Activated CD4-positive, alpha-beta T cell treated with anti-CD3 and anti-CD28 coated beads for 36 hours (primary cell): ENCODE measurements at regions not wholly inside any gene's neighbourhood (a gene's known extent, or its start where the extent isn't known, plus 50 kb on each side); places are given as distances from the start of the nearest gene placed in this dataset.
"Not testable (repeated sequence)": the region's sequence is repeated elsewhere in the genome, so short reads cannot be mapped to it uniquely, and the experiment has no call there.

Source experiments
- ATAC-seq: fragments of 200-7000 bp; cut with Tn5 transposase; one replicate; pipeline ENCODE4 v1.10.0; 2021; ENCODE audit warnings: mild to moderate bottlenecking, moderate library complexity
- CTCF ChIA-PET: fragments of 350-600 bp; sonication (Branson Sonifier 250); formaldehyde crosslinking; loops from one replicate; lab custom pipeline; 2021; ENCODE audit warnings: antibody characterized with exemption; lab: Charles Lee
- POLR2A ChIA-PET: fragments of 350-600 bp; sonication (Branson Sonifier 250); formaldehyde crosslinking; loops from one replicate; lab custom pipeline; 2021; ENCODE audit warnings: antibody characterized with exemption, inconsistent platforms; lab: Charles Lee
- DNase-seq: peaks from one replicate; pipeline ENCODE4 v3.0.0-alpha.2; 2020
- H3K27ac Mint-ChIP-seq: one replicate; pipeline ENCODE4 v1.8.0; 2021; ENCODE audit warnings: mixed read lengths
- H3K27me3 Mint-ChIP-seq: one replicate; pipeline ENCODE4 v1.8.0; 2021; ENCODE audit warnings: mixed read lengths
- H3K36me3 Mint-ChIP-seq: one replicate; pipeline ENCODE4 v1.8.0; 2021; ENCODE audit warnings: low read depth, mixed read lengths
- H3K4me1 Mint-ChIP-seq: one replicate; pipeline ENCODE4 v1.8.0; 2021; ENCODE audit warnings: mixed read lengths
- H3K4me3 Mint-ChIP-seq: one replicate; pipeline ENCODE4 v1.8.0; 2021; ENCODE audit warnings: mild to moderate bottlenecking, moderate library complexity, mixed read lengths
- H3K9me3 Mint-ChIP-seq: one replicate; pipeline ENCODE4 v1.8.0; 2021; ENCODE audit warnings: low read depth, mixed read lengths
- intact Hi-C, 2 experiments: fragments of 100-400 bp; cut with DNase I in 1 of 2; cut with micrococcal nuclease in 1 of 2; formaldehyde crosslinking; loops; one replicate each; pipeline versions ENCODE4 v1.14.2 to v1.15.1; 2022 to 2024; cut with DNase I, micrococcal nuclease

DNA sequence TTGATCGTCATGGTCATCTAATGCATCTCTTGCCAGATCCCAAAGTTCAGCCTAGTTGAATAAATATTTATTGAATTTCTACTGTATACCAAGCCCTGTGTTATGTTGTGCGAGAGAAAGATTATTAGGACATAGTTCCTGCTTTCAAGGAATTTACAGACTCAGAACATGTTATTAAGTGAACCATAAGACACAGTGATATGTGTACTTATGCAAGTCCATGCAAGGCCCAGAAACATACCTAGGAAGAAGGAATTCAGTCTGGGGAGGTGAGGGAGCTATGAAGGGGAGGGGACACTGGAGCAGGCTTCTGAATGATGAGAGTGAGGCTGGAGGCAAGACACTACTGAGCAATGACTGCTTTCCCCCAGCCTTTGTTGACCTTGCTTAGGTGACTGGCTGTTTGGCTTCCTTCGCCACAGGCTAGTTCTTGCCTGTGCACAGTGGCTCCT lies 81.4 kb downstream of the ACAA2 start:
- Mint-ChIP-seq H3K4me1 (no peaks in the 10 kb centered on the region), H3K36me3 (no peaks in the 10 kb centered on the region), H3K9me3 (no peaks in the 10 kb centered on the region), H3K4me3 (no peak overlapping the region), H3K27me3 (no peaks in the 10 kb centered on the region), H3K27ac (no peak overlapping the region)
- intact Hi-C loops: no loop called here
- ChIA-PET CTCF (interaction anchor here (0.6 kb wide), 1 partner anchor 364 kb away, joined by 3 read pairs; no protein-coding TSS in a partner anchor), POLR2A (no interaction called here)
- ATAC-seq: no peak
- no peak for DNase-seq

GRCh38 chr18:49731421-49731841 lies 81.9 kb downstream of the ACAA2 start:
- no peak for ATAC-seq
- no peaks in the 10 kb centered on the region for H3K9me3 Mint-ChIP-seq
- no peaks in the 10 kb centered on the region for H3K4me1 Mint-ChIP-seq
- POLR2A ChIA-PET: no interaction called here
- intact Hi-C loops: no loop called here
- no peak overlapping the region for H3K27ac Mint-ChIP-seq
- CTCF ChIA-PET: no interaction called here
- H3K4me3 Mint-ChIP-seq: no peak overlapping the region
- no peak for DNase-seq
- H3K27me3 Mint-ChIP-seq: no peaks in the 10 kb centered on the region
- no peaks in the 10 kb centered on the region for H3K36me3 Mint-ChIP-seq

- ChIA-PET POLR2A (no interaction called here), CTCF (no interaction called here)
- H3K4me3 Mint-ChIP-seq: no peak overlapping the region
- H3K27ac Mint-ChIP-seq: no peak overlapping the region
- H3K9me3 Mint-ChIP-seq: no peaks in the 10 kb centered on the region
- ATAC-seq (no peak), DNase-seq (no peak)
- no peaks in the 10 kb centered on the region for H3K4me1 Mint-ChIP-seq
- H3K27me3 Mint-ChIP-seq: no peaks in the 10 kb centered on the region
- intact Hi-C loops: no loop called here
- H3K36me3 Mint-ChIP-seq: no peaks in the 10 kb centered on the region
Observed at GRCh38 chr18:49730951-49731391, 82.4 kb downstream of the ACAA2 start.

DNA sequence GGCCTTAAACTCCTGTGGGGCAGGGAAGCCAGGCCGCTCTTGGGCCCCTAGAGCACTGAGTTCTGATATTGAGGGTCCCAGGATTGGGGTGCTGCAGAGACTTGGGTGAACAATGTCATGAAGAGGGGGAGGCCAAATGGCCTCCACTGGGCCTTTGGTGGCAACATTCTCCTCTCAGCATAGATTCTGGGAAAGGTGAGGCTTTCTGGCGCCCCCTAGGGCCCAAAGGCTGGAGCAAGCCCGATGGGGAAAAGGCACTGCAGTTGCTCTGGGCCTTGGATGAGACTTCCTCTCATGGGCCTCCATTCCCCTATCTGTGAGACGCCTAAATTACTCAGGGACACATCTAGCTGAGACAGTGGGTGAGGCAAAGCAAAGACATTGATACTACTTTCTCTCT lies 84.8 kb downstream of the ACAA2 start:
- Mint-ChIP-seq H3K4me3 (no peak overlapping the region), H3K27ac (no peak overlapping the region), H3K4me1 (peaks cover 6% of the 10 kb centered on the region), H3K9me3 (no peaks in the 10 kb centered on the region), H3K27me3 (peaks cover 2% of the 10 kb centered on the region), H3K36me3 (no peaks in the 10 kb centered on the region)
- ATAC-seq (peak; percentile 65), DNase-seq (peak; percentile 75)
- intact Hi-C loops: loop anchor here in 1 of 2 experiments (1.0 to 2.0 kb wide), 2 partner anchors 170 to 218 kb away; no protein-coding TSS in a partner anchor
- ChIA-PET POLR2A (no interaction called here), CTCF (interaction anchor here (0.7 to 1.2 kb wide), 2 partner anchors 12 to 1186 kb away, joined by 3 to 4 read pairs; no protein-coding TSS in a partner anchor)

GRCh38 chr18:49727816-49728215 lies 85.5 kb downstream of the ACAA2 start:
- POLR2A ChIA-PET: no interaction called here
- no peak overlapping the region for H3K27ac Mint-ChIP-seq
- intact Hi-C loops: loop anchor here in 1 of 2 experiments (1.0 to 2.0 kb wide), 2 partner anchors 169 to 218 kb away; no protein-coding TSS in a partner anchor
- H3K4me1 Mint-ChIP-seq: peaks cover 10% of the 10 kb centered on the region
- H3K36me3 Mint-ChIP-seq: no peaks in the 10 kb centered on the region
- no peak overlapping the region for H3K4me3 Mint-ChIP-seq
- ATAC-seq: no peak
- H3K9me3 Mint-ChIP-seq: no peaks in the 10 kb centered on the region
- peaks cover 2% of the 10 kb centered on the region for H3K27me3 Mint-ChIP-seq
- CTCF ChIA-PET: interaction anchor here (0.7 kb wide), 1 partner anchor 745 kb away, joined by 3 read pairs; no protein-coding TSS in a partner anchor
- no peak for DNase-seq

GRCh38 chr18:49726675-49726963 lies 86.7 kb downstream of the ACAA2 start:
- ChIA-PET CTCF (interaction anchor here (0.8 to 1.5 kb wide), 2 partner anchors 9 to 475 kb away, joined by 3 to 6 read pairs; no protein-coding TSS in a partner anchor), POLR2A (no interaction called here)
- Mint-ChIP-seq H3K27me3 (peaks cover 4% of the 10 kb centered on the region), H3K36me3 (no peaks in the 10 kb centered on the region), H3K4me3 (no peak overlapping the region), H3K9me3 (no peaks in the 10 kb centered on the region), H3K4me1 (peaks cover 10% of the 10 kb centered on the region), H3K27ac (no peak overlapping the region)
- intact Hi-C loops: no loop called here
- ATAC-seq: no peak
- DNase-seq: no peak

DNA sequence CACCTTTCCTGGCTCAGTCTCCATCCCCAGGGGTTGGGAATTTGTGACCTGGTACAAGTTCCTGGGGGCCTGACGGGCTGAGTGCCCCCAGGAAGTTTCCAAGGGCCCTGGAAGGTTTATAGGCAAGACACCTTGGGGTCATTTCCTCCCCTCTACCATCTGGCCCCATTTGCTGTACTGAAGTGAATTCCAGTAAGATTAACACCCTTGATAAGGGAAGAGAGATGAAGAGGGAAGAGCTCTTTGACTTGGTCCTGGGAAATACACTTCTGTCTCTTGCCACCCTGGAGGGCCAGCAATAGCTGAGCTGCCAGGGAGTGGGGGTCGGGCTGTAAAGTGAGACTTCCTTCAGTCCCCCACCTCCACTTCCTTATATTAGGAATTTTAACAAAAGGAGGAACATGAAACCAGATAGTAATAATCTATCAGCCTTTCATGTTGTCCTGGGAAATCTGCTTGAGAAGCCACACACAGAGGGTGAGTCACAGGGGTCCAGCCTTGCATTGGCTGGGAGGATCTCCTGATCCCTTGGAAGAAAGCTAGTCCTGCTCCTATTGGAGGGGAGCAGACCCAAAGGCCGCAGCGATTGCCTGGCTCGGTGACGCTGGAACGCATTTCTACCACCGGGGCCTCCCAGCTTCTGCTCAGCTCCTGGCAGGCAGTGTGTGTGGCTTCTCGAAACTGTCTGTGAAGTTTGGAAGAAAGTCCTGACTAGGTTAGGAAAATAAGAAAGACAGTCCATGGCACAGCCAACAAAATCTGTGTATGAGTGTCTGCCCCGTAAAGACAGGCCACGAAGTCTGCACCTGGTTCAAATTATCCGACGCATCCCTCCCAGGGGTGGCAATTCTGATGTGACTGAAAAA lies 87.3 kb downstream of the ACAA2 start:
- no peak for ATAC-seq
- no peaks in the 10 kb centered on the region for H3K9me3 Mint-ChIP-seq

GRCh38 chr18:49723648-49724180 lies 89.6 kb downstream of the ACAA2 start:
- ChIA-PET POLR2A (no interaction called here), CTCF (no interaction called here)
- Mint-ChIP-seq H3K27me3 (peaks cover 4% of the 10 kb centered on the region), H3K27ac (no peak overlapping the region), H3K36me3 (no peaks in the 10 kb centered on the region), H3K4me3 (no peak overlapping the region), H3K9me3 (no peaks in the 10 kb centered on the region), H3K4me1 (peaks cover 10% of the 10 kb centered on the region)
- ATAC-seq (peak; percentile 83), DNase-seq (peak; percentile 49)
- intact Hi-C loops: loop anchor here in 1 of 2 experiments (1.0 kb wide), 1 partner anchor 32 kb away; no protein-coding TSS in a partner anchor

More for the DNA sequence above, 87.3 kb downstream of the ACAA2 start:
- CTCF ChIA-PET: interaction anchor here (0.8 to 1.5 kb wide), 3 partner anchors 10 to 474 kb away, joined by 3 to 6 read pairs (median 3); no protein-coding TSS in a partner anchor
- intact Hi-C loops: no loop called here
- no peaks in the 10 kb centered on the region for H3K36me3 Mint-ChIP-seq
- no peak for DNase-seq
- POLR2A ChIA-PET: no interaction called here
- H3K4me1 Mint-ChIP-seq: peaks cover 10% of the 10 kb centered on the region
- peaks cover 4% of the 10 kb centered on the region for H3K27me3 Mint-ChIP-seq
- H3K27ac Mint-ChIP-seq: no peak overlapping the region
- H3K4me3 Mint-ChIP-seq: no peak overlapping the region

- Mint-ChIP-seq H3K27ac (no peak overlapping the region), H3K36me3 (no peaks in the 10 kb centered on the region), H3K9me3 (no peaks in the 10 kb centered on the region), H3K4me1 (peaks cover 10% of the 10 kb centered on the region), H3K4me3 (no peak overlapping the region), H3K27me3 (peaks cover 6% of the 10 kb centered on the region)
- no peak for DNase-seq
- intact Hi-C loops: no loop called here
- CTCF ChIA-PET: no interaction called here
- no peak for ATAC-seq
- POLR2A ChIA-PET: no interaction called here
Observed at GRCh38 chr18:49722477-49722876, 90.9 kb downstream of the ACAA2 start.

DNA sequence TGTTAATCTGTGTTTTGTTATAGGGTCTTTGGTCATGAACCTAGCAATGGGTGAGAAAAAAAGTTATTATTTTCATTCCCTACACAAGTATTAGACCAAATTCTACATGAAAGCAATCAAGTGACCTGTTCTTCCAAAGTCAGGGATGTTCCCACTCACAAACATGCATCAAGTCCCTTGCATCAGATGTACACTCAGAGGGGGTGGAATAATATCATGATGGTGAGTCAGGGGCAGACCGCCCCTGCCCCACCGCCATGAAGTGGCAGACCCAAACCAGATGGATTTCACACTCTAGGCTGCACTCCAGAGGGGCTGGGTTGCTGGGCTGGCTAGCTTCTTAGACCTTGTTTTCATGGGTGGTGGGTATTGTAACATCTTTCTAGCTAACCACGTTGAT lies 91.4 kb downstream of the ACAA2 start:
- no peak for ATAC-seq
- H3K4me1 Mint-ChIP-seq: peaks cover 10% of the 10 kb centered on the region
- H3K9me3 Mint-ChIP-seq: no peaks in the 10 kb centered on the region
- H3K27ac Mint-ChIP-seq: no peak overlapping the region
- ChIA-PET CTCF (interaction anchor here (1.3 kb wide), 1 partner anchor 12 kb away, joined by 4 read pairs; no protein-coding TSS in a partner anchor), POLR2A (no interaction called here)
- intact Hi-C loops: no loop called here
- DNase-seq: no peak
- H3K36me3 Mint-ChIP-seq: no peaks in the 10 kb centered on the region
- H3K4me3 Mint-ChIP-seq: no peak overlapping the region
- H3K27me3 Mint-ChIP-seq: peaks cover 6% of the 10 kb centered on the region

DNA sequence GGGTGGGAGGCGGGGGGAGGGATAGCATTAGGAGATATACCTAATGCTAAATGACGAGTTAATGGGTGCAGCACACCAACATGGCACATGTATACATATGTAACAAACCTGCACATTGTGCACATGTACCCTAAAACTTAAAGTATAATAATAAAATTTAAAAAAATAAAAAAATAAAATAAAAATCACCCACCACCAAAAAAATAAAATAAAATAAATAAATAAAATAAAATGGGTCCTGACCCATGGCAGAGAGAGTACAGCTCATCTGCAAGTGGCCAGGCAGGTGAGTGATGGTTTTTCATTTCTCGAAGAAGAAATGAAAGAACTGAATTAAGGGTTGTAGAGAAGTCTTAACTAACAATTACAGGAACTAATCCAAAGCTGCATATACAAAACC lies 92.4 kb downstream of the ACAA2 start:
- H3K27ac Mint-ChIP-seq, H3K9me3 Mint-ChIP-seq, ATAC-seq, H3K27me3 Mint-ChIP-seq, H3K36me3 Mint-ChIP-seq, intact Hi-C loops, H3K4me1 Mint-ChIP-seq, DNase-seq, H3K4me3 Mint-ChIP-seq, POLR2A ChIA-PET: not testable (repeated sequence)
- CTCF ChIA-PET: interaction anchor here (1.3 kb wide), 1 partner anchor 13 kb away, joined by 4 read pairs; no protein-coding TSS in a partner anchor
